NCI-H748 (cell line): ENCODE measurements at regions not wholly inside any gene's neighbourhood (a gene's known extent, or its start where the extent isn't known, plus 50 kb on each side); places are given as distances from the start of the nearest gene placed in this dataset.

Experiments used
- DNase-seq: peaks from one replicate; lab custom pipeline; 2025; ENCODE audit not compliant: unreplicated experiment; lab: John Stamatoyannopoulos, UW

DNA sequence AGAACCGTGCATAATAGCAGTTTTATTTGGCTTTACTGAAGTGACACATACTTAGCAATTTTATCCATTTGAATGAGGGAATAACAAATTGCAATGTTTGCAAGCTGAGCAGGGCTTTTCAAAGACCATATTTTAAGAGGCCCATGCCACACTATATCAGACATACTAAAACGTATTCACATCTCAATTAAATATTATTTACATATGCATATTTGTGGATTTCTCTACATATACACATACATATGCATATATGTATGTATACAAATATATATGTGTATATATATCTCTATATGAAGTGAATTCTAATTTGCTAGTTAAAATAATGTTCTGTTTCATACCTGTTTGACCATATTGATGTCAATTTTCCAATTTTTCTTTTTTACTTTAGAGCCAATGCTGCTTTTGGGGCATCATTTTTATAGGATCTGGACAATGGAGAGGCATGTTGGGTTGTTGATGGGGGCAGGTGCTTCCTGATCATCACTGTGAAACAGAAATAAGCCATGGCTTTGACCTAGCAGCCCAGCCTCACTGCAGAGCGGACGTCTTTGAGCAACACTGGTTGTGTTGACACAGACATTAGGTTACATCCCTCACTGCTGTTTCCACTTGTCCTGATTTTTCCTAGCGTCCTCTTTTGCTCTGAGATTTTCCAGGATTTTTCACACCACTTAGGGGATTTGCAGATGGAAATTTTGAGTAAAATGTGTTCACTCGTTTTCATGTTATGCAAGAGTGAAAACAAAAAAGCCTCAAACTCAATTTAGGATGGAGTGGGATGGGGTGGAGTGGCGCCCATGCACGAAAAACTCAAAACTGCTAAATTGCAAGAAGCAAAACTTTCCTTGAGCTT is 56.9 kb downstream of the RDH14 start:
- peak; percentile 43 for DNase-seq

DNA sequence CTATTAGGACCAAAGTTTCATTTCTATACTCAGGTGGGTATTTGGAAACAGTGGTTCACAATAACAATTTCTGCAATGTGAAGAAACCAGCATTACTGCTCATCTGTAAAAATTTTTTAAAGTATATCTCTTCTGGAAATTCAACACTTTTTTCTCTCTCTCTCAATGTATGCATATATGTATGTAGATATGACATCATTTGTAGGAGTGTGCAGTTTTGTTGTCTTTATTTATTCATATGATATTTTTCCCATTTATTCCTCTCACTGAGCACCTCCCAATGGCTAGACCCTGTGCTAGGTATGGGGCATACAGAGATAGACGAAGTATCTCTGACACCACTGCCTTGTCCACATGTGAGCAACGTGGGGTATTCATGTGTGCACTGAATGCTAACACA is 58.3 kb downstream of the RDH14 start:
- DNase-seq: no peak

DNA sequence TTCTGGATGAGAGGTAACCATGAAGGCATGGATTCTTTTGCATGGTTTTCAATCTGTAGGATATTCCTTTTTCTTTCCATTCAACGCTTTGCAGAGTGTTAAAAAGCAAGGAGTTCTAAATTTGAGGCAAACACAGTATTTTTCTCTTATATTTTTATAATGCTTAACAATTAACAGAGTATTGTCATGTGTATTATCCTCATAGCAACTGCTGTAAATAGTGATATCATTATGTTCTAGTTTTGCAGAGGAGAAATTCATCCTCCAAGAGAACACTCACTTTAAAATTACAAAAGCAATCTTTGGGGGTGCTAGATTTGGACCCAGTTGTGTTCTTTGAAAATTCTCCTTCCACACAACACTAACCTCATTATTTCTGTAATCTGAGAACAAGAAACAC is 58.7 kb downstream of the RDH14 start:
- no peak for DNase-seq

DNA sequence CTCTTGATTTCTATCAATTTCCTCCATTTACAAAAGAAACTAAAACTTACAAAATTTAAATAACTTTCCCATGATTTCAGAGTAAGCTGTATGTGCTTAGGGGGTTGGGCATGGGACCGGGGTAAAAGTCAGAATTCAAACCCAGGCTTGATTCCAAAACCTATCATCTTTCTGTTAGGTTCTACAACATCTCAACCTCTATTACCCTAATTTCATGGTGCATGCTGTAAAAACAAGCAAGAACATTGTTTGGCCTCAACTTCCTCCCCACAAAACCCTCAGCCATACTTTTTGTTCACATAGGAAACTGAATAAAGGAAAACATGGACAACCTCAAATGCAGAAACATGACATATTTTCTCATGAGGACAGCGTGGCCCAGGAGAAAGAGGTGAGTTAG is 59.3 kb downstream of the RDH14 start:
- DNase-seq: no peak

DNA sequence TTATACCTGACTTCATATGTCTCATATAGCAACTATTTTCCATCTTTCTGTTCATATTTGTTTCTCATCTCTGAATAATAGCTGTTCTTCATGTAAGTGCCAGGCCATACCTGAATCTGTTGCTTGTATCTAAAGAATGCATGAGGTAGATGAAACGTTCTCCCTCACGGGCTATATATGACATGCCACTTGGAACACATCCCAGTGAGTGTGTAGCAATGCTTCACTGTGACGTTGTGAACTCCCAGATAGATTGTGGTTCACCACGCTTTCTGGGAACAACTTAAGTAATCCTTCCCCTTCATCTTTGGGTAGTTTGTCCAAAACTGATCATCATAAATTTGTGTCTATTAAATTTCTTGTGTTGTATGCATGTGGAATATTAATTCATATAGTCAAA is 60.1 kb downstream of the RDH14 start:
- no peak for DNase-seq

DNA sequence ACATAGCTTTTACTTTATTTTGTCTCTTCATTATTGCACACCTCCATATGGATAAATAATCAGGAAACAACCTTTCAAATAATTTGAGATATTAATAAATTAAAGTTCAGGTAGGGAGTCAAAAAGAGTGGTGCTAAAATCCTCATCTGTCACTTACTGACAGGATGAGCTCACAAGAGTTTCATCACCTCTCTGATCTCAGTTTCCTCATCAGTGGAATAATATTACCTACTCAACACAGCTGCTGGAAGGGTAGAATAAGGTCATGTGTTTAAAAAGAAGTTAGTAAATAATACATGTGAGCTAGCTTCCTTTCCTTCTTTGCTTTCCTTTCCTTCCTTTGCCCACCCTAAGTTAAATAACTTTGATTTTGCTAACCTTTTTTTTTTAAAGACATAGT is 61.9 kb downstream of the RDH14 start:
- peak; percentile 76 for DNase-seq

DNA sequence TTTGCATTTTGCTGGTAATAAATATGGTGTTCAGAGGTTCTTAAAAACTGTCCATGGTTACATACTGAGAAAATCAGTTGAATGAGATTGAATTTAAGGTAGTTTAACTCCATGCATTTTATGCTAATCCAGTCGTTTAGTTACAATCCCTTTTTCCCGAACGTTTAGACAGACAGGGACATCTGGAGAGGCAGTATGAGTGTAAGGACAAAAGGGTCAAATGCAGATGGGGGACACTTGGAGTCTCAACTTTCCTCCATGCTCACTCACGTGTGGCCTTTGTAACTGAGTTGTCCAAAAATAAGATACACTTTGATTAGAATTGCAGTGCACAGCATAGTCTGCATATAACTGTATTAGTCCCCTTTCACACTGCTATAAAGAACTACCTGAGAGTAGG is 63.9 kb downstream of the RDH14 start:
- DNase-seq: no peak

DNA sequence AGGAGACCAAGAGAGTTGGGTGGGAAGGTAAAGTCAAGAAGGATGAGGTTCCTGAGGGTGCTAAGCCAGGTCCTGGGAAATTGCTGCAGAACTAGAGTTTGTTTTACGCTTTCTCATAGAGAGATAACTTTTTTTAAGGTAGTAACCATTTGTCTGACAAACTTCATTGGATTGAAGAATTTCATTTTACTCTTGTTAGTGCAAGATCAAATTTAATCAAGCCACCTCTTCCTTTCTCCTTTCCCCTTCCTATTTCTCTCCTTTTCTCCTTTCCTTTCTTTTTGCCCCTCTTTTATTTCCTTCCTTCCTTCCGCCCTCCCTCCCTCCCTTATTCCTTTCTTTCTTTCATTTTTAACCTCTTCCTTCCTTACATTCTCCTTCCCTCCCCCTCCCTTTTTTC is 65.4 kb downstream of the RDH14 start:
- DNase-seq: no peak

DNA sequence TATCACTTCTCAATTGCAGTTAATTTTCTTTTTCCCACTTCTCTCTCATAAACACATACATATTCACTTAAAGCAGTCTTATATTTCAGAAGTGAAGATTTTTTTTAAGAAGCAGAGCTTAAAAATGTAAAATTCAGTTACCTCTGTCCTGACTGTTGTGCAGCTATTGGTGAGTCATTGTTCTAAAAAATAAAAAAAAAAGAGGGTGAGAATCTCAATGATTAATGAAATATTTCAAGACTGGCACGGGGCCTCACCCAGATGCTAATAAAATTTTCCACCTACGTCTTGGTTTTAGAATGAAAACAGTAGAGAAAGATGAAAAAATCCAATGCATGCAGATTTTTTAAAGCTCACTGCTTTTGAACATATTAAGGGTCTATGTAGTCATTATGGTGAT is 67.7 kb downstream of the RDH14 start:
- DNase-seq: no peak

DNA sequence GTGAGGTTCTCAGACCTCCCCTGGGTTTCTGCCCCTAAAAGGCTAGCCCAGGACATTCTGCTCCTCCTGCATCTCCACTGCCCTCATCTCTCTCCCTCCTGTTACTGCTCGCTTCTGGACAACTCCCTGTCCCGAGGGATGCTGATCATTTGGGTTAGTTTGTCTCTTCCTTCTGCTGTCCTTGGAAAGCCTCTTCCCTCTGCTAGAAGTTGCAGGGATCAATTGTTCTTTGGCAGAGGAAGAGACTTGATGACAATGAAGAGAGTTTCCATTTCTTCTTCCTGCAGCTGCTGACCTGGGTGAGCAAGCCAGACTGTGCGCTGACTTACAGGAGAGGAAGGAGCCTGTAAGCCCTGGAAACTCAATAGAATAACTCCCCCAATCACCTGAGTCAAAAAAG is 68.9 kb downstream of the RDH14 start:
- no peak for DNase-seq

DNA sequence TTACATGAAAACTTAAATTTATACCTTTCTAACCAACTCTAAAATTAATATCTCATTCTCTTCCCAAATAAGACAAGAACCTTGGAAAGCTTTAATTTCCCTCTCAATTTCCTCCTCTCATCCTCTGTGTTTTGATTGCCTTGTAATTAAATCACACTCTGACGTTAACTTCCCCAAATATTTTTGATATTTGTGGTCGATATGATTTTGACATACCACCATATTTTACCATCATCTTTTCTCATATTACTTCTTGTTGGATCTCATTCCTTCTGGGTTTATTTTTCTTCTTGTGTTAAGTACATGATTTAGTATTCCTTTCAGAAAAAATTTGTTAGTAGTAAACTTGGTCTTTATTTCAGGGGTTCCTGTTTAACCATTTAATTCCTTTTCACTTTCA is 69.6 kb downstream of the RDH14 start:
- DNase-seq: no peak

DNA sequence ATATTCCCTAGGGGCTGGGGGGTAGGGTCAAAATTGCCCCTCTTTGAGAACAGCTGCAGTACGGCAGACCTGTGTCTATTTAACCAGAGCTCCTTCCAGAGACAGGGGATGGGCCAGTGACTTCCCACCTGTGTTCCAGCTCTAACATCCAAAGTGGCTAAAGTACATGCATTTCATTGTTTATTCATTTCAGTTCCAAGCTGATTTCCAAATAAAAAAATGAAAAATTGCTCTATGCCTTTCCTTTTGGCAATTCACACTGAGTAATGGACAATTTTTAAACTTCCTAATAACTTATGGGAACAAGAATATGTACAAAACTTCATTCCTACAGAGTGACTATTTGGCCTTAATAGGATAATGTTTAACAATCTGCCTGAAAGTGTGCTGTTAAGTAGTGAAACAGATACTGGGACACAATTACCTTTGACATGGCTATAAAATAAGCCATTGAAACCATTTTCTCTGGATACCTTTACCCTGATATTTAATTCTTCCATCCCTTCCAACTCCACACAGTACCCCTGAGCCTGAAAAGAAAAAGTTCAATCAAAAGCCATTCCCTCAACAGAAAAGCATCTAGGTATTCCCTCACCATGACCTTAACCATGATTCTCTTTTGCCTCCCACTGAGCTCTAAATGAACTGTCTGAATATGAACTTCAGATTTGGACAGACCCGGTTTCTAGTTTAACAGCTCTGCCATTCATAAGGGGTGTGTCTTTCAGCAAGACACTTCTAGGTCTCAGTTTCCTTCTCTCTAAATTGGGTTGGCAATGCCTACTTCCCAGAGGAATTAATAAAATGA is 73.1 kb downstream of the RDH14 start:
- no peak for DNase-seq

DNA sequence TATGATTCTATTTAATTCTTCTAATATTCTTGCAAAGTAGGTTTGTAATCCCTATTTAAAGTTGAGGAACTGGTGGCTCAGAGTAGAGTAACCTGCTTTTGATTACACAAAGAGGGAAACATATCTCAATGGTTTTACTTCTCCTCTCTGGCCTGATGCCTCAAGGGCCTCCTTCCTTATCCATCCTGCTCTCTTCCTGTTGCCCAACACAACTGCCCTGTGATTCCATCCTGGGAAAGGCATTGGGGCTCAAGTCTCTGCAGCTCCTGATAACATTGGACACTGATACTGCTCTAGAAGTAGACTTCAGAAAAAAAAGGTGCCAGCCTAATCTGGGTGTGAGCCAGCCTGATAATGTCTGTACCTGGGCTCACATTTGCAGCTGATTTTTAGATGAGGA is 75.8 kb downstream of the RDH14 start:
- DNase-seq: no peak

DNA sequence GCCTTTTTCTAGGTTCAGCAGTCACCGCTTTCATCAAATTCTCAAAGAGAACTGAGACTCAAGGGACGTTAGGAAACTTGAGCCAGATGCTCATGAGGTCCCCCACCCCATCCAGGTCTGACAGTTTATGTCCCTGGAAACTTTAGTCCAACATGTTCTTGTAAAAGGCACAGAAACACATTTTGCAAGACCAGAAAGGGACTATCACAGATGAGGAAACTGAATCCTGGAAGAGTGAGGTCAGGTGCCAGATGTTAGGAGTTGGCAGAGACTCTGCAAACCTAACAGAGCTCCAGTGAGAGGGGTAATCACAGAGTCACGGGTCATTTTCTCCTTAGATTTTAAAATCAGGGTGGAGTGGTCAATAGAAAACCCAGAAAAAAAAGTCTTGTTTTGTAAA is 76.6 kb downstream of the RDH14 start:
- no peak for DNase-seq

DNA sequence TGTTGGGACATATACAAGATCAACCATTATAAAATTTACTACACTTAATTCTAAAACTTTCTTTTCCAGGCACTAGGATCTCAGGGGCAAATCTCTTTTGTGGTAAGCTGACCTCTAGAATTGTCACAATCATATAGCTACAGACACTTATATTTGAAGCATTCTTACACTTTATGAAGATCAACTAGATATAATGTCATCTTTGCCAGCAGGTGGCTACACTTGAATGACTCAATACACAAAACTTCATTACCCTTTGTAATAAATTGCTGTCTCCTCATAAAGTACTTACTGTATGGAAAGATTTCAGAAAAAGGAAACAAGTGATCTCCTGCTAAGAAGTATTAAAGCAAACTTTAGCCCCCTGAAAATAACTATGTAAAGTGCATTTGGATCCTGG is 77.8 kb downstream of the RDH14 start:
- no peak for DNase-seq

DNA sequence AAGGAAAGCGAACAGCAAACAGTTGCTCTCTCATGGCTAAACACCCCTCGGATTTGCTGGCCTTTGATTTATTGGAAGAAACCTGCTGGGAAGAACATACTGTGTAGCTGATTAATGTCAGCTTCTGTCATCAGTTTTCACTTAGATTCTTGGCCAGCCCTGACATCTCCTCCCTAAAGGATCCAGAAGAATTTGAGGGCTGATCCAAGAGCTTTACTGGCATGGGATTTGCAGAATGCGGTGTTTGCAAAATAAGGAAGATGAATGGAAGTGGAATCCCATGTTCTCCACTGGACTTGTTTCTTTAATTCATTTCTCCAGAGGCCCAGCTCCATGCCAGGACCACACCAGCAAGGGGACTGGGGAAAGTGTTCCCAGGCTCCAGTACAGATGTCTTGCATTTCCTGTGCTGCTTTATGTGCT is 80.5 kb downstream of the RDH14 start:
- DNase-seq: no peak

DNA sequence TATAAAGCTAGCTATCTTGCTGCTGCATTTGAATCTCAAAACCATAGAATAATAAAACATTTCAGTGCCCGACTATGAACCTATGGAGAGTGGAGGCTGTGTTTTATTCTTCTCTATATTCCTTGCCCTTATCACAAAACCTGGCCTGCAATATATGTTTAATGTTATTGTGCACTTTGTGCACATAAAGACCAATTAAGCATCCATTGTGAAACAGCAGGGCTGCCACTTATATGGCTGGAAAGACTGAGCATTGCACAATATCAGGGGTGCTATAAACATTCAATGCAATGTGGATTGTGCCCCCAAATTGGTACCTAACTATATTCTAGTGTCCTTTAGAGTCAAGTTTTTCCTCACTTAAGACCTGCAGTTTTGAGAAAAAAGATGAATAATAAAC is 83.2 kb downstream of the RDH14 start:
- DNase-seq: peak; percentile 39

DNA sequence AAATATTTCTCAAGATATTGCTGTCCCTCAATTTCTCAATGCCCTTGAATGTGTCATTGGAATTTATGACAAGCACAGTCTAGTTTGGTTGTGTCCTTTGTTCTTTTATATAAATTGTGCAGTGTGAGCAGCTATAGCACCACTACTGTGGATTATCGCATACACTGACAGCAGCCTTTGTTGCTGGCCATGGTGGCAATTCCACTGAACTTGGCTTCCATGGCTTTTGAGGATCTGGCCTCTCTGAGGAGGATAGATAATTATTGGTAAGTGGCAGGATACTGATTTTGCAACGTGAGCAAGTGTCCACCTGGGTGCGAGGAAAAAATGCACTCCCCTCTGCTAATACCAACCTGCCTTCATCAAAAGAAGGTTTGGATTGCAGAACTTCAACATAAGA is 84.0 kb downstream of the RDH14 start:
- no peak for DNase-seq

DNA sequence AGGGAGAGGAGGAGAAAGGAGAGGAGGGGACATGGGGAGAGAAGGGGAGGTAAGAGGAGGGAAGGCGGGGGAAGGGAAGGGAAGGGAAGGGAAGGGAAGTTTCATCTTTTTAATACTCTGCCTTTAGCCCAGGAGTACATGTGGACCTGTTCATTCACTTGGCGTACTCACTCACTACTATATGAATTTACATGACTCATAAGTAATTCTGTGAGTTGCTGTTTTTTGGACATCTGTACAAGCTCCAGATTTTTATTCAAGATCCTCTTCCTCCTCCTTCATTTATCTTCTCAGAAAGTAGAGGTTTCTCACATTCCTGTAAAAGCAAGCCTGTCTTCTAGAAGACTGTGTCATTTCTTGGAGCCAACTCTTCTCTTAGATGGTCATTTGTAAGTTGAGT is 84.6 kb downstream of the RDH14 start:
- no peak for DNase-seq

DNA sequence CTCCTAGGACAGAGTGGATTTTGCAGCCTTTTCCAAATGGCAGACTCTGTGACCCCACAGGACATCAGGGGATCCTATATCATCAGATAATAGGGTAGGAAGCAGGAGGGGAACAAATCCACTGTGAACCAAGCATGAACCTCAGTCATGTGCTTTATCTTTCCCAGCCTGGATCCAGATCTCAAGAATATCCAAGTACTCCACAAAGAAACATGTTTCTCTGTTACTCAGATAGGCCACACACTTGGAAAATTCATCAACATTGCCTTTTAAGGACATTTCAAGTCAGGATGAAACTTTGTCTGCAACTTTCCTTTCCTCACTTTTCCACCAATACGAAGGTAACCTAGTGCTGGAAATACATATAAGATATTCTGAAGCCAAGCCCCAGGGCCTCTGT is 85.8 kb downstream of the RDH14 start:
- no peak for DNase-seq

DNA sequence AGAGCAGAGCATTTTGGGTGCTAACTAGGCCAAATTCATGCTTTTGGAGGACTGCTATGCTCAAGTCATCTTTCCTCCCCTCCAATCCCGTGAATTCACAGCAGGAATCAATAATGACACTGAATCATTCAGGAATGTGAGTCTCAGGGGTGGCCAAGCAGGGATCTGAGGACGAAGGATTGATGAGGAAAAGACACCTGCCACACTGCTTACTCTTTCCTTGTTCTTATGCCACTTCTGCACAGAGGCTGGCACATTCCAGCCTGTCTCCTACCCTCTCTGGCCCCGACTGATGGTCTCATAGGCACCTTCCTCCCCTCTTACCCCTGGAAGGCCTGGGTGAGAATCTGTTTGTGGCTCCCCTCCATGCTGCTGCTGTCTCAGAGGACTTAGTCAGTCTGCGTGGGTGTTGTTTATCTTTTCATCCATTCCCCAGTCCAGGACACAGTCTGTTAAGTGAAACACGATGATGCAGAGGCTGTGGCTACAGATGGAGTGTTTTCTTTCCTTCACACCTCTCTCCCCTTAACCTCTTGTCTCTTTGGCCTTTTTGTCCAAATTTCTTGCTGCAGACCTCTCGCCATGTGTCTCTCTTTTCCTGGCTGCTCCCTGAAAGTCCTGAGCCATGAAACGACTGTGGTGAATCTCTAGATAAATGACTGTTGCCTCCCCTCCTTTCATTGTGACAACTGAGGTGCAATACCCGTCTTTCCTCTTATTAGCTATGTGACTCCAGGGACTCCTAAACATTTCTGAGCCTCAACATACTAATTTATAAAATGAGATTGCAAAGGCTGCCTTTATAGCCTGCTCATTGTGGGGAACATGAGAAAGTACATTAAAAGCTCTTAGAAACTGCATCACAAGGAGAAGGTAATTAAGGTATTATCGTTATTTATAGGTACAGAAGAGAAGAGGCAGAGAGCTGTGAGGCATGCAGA is 86.9 kb downstream of the RDH14 start:
- DNase-seq: no peak
